OCI-LY1 (cell line): ENCODE measurements at regions not wholly inside any gene's neighbourhood (a gene's known extent, or its start where the extent isn't known, plus 50 kb on each side); places are given as distances from the start of the nearest gene placed in this dataset.

ENCODE experiments used
- H2AFZ ChIP-seq: fragments of 200-600 bp; sonication (generic), shearing (Covaris generic); 2 replicates; pipeline ENCODE4 v1.6.0; 2014; ENCODE audit warnings: antibody characterized with exemption, mild to moderate bottlenecking, low read length
- H3F3A ChIP-seq: fragments of 200-600 bp; sonication (generic), shearing (Covaris generic); 2 replicates; pipeline ENCODE4 v1.6.0; 2014; ENCODE audit warnings: mild to moderate bottlenecking, antibody characterized with exemption, low read length, moderate library complexity; ENCODE audit not compliant: insufficient read depth
- H3K27ac ChIP-seq: fragments of 200-600 bp; sonication (generic); 2 replicates; pipeline ENCODE4 v1.5.1; 2014; ENCODE audit warnings: low read length, mixed run types, mild to moderate bottlenecking, low read depth; ENCODE audit not compliant: poor library complexity, severe bottlenecking
- H3K27me3 ChIP-seq: fragments of 200-600 bp; sonication (generic); 2 replicates; pipeline ENCODE4 v1.6.0; 2014; ENCODE audit warnings: antibody characterized with exemption, mild to moderate bottlenecking, low read length, moderate library complexity; ENCODE audit not compliant: insufficient read depth
- H3K36me3 ChIP-seq: fragments of 200-600 bp; sonication (generic); 2 replicates; pipeline ENCODE4 v1.6.1; 2014; ENCODE audit warnings: mild to moderate bottlenecking, antibody characterized with exemption, low read length, moderate library complexity, mixed read lengths; ENCODE audit not compliant: insufficient read depth
- H3K4me1 ChIP-seq: fragments of 200-600 bp; sonication (generic); 2 replicates; pipeline ENCODE4 v1.5.1; 2014; ENCODE audit warnings: mild to moderate bottlenecking, low read length, moderate library complexity; ENCODE audit not compliant: insufficient read depth, severe bottlenecking
- H3K4me2 ChIP-seq: fragments of 200-600 bp; sonication (generic), shearing (Covaris generic); 2 replicates; pipeline ENCODE4 v1.6.1; 2014; ENCODE audit warnings: low read length
- H3K4me3 ChIP-seq: fragments of 200-600 bp; sonication (generic); 2 replicates; pipeline ENCODE4 v1.5.1; 2014; ENCODE audit warnings: low read length, low read depth, mild to moderate bottlenecking, mixed read lengths; ENCODE audit not compliant: poor library complexity, severe bottlenecking
- H3K79me2 ChIP-seq: fragments of 200-600 bp; shearing (Covaris generic); 2 replicates; pipeline ENCODE4 v1.6.1; 2016; ENCODE audit warnings: mixed run types, low read length, mixed read lengths; ENCODE audit not compliant: insufficient read depth
- H3K9ac ChIP-seq: fragments of 200-600 bp; sonication (generic), shearing (Covaris generic); 2 replicates; pipeline ENCODE4 v1.6.1; 2014; ENCODE audit warnings: mild to moderate bottlenecking, low read length, mixed read lengths
- H3K9me2 ChIP-seq: fragments of 200-600 bp; sonication (generic), shearing (Covaris generic); 2 replicates; pipeline ENCODE4 v1.6.1; 2014; ENCODE audit warnings: low read depth, mild to moderate bottlenecking, low read length, mixed read lengths
- H3K9me3 ChIP-seq: fragments of 200-600 bp; shearing (Covaris generic); 2 replicates; pipeline ENCODE4 v1.6.1; 2014; ENCODE audit warnings: low read length, mixed read lengths
- H4K20me1 ChIP-seq: fragments of 200-600 bp; sonication (generic), shearing (Covaris generic); 2 replicates; pipeline ENCODE4 v1.6.0; 2016; ENCODE audit warnings: mild to moderate bottlenecking, low read length; ENCODE audit not compliant: insufficient read depth
- CTCF ChIP-seq: fragments of 200-600 bp; sonication (generic), shearing (Covaris generic); IDR thresholded peaks from 2 replicates; pipeline ENCODE4 v1.5.1; 2017; ENCODE audit warnings: mild to moderate bottlenecking, antibody characterized with exemption, low read length, moderate library complexity, mixed read lengths
- EZH2 ChIP-seq: fragments of 200-600 bp; sonication (generic), shearing (Covaris generic); IDR thresholded peaks from 2 replicates; pipeline ENCODE4 v1.8.0; 2017; ENCODE audit warnings: borderline replicate concordance, mixed run types, mild to moderate bottlenecking, antibody characterized with exemption, low read length, moderate library complexity, mixed read lengths

DNA sequence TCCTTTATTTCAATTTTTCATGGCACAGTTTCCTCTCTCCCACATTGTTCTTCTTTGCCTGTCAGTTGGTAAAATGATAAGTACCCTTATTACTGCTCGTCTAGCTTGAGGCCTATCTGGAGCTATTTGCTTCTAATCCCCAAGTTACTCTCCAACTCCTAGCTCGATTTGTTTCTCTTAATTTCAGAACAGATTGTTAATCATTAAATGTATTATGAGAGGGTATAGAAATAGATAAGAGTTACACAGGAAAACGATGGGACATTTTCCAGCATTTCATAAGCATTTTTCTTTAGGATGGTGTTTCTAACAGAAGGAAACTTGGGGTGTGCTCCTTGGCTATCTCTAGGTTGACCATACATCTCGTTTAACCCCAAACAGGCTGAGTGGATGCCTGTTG lies 540.5 kb upstream of the FZD8 start:
- H4K20me1 ChIP-seq, result no peaks in the 10 kb centered on the region
- no peaks in the 10 kb centered on the region for H3F3A ChIP-seq
- no peaks in the 10 kb centered on the region for H3K4me1 ChIP-seq
- no peak overlapping the region for H3K27ac ChIP-seq
- H3K4me3 ChIP-seq, result no peak overlapping the region
- H3K4me2 ChIP-seq, result no peak overlapping the region
- no peak overlapping the region for H3K9ac ChIP-seq
- no peaks in the 10 kb centered on the region for H3K9me2 ChIP-seq
- H3K36me3 ChIP-seq, result no peaks in the 10 kb centered on the region
- TF ChIP-seq EZH2 (no peak), CTCF (no peak)
- H3K27me3 ChIP-seq, result no peaks in the 10 kb centered on the region
- no peaks in the 10 kb centered on the region for H3K9me3 ChIP-seq
- H2AFZ ChIP-seq, result no peak overlapping the region
- no peaks in the 10 kb centered on the region for H3K79me2 ChIP-seq

GRCh38 chr10:36182179-36182566 lies 540.1 kb upstream of the FZD8 start:
- TF ChIP-seq EZH2 (no peak), CTCF (no peak)
- H3K27me3 ChIP-seq, result no peaks in the 10 kb centered on the region
- H3K27ac ChIP-seq, result no peak overlapping the region
- H3K36me3 ChIP-seq, result no peaks in the 10 kb centered on the region
- no peaks in the 10 kb centered on the region for H3F3A ChIP-seq
- no peak overlapping the region for H3K9ac ChIP-seq
- H3K4me2 ChIP-seq, result no peak overlapping the region
- H3K9me2 ChIP-seq, result no peaks in the 10 kb centered on the region
- H3K9me3 ChIP-seq, result no peaks in the 10 kb centered on the region
- no peaks in the 10 kb centered on the region for H3K79me2 ChIP-seq
- no peak overlapping the region for H3K4me3 ChIP-seq
- H4K20me1 ChIP-seq, result no peaks in the 10 kb centered on the region
- H2AFZ ChIP-seq, result no peak overlapping the region
- no peaks in the 10 kb centered on the region for H3K4me1 ChIP-seq

DNA sequence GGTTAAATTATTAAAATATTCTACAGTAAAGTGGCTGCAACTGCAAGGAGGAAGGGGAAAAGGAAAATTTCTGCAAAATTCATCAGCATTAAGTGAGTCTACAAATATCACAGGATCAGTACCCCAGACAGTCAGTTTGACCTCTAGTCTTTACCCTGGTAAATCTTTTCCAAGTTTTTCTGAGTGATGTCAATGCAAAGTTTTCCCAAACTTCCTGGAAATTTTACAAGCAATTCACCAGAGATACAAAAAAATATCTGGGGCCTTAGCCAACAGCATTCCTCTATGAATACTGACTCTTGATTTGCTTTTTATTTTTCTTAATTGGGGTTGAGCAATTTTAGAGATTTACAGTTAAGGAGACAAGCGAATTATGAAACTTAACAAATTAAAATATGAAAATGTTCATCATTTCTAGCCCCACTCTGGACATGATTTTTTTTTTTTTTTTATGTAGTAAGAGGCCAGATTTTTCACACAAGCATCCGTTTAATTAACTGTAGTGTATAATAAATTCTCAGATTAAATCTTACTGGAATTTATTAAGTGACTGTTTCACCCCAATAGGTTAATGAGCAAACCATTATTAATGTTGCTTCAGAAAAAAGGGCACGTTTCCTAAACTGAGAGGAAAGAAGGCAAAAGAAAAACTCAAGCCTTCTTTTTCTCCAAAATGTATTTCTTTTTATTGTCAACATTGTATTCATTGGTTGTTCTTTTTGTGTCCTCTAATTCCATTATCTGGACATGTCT lies 539.5 kb upstream of the FZD8 start:
- TF ChIP-seq EZH2 (no peak), CTCF (no peak)
- Histone ChIP-seq H3K4me3 (no peak overlapping the region), H3K36me3 (no peaks in the 10 kb centered on the region), H3K4me2 (no peak overlapping the region), H3K27me3 (no peaks in the 10 kb centered on the region), H3K27ac (no peak overlapping the region), H3K9me3 (no peaks in the 10 kb centered on the region), H2AFZ (no peak overlapping the region), H3F3A (no peaks in the 10 kb centered on the region), H3K79me2 (no peaks in the 10 kb centered on the region), H3K4me1 (no peaks in the 10 kb centered on the region), H4K20me1 (no peaks in the 10 kb centered on the region), H3K9me2 (no peaks in the 10 kb centered on the region), H3K9ac (no peak overlapping the region)
